GM23338 (cell line): ENCODE measurements at regions not wholly inside any gene's neighbourhood (a gene's known extent, or its start where the extent isn't known, plus 50 kb on each side); places are given as distances from the start of the nearest gene placed in this dataset.

Experiments used
- ATAC-seq: fragments of 200-7000 bp; cut with Tn5 transposase; 3 replicates; pipeline ENCODE4 v1.9.1; 2020
- DNase-seq: peaks from one replicate; pipeline ENCODE4 v3.0.0-alpha.2; 2015; ENCODE audit warnings: low spot score
- H2AFZ ChIP-seq: fragments of 200-600 bp; sonication (generic); 2 replicates; pipeline ENCODE4 v1.8.0; 2016; ENCODE audit warnings: antibody characterized with exemption, mild to moderate bottlenecking, moderate library complexity
- H3F3A ChIP-seq: fragments of 200-600 bp; sonication (generic); replicated peaks from 2 replicates; pipeline ENCODE4 v1.8.0; 2017; ENCODE audit warnings: antibody characterized with exemption, mixed run types, low read depth
- H3K27ac ChIP-seq: fragments of 200-600 bp; sonication (generic); 2 replicates; pipeline ENCODE4 v1.6.1; 2016; ENCODE audit warnings: low read depth
- H3K27me3 ChIP-seq: fragments of 200-600 bp; sonication (generic); 2 replicates; pipeline ENCODE4 v1.8.0; 2016; ENCODE audit warnings: mild to moderate bottlenecking, mixed run types, moderate library complexity; ENCODE audit not compliant: insufficient read depth
- H3K36me3 ChIP-seq: fragments of 200-600 bp; sonication (generic); 2 replicates; pipeline ENCODE4 v1.8.0; 2016; ENCODE audit warnings: mild to moderate bottlenecking; ENCODE audit not compliant: insufficient read depth
- H3K4me1 ChIP-seq: fragments of 200-600 bp; sonication (generic); 2 replicates; pipeline ENCODE4 v1.8.0; 2016; ENCODE audit warnings: mild to moderate bottlenecking, moderate library complexity; ENCODE audit not compliant: insufficient read depth
- H3K4me2 ChIP-seq: fragments of 200-600 bp; sonication (generic); 2 replicates; pipeline ENCODE4 v1.7.1; 2017; ENCODE audit warnings: mixed run types
- H3K4me3 ChIP-seq: fragments of 200-600 bp; sonication (generic); 2 replicates; pipeline ENCODE4 v1.6.1; 2016; ENCODE audit warnings: mixed run types
- H3K79me2 ChIP-seq: fragments of 200-600 bp; sonication (generic); replicated peaks from 2 replicates; pipeline ENCODE4 v1.8.0; 2017; ENCODE audit warnings: mild to moderate bottlenecking; ENCODE audit not compliant: insufficient read depth
- H3K9me2 ChIP-seq: fragments of 200-600 bp; sonication (generic); 2 replicates; pipeline ENCODE4 v1.8.0; 2017; ENCODE audit not compliant: insufficient read depth
- H4K20me1 ChIP-seq: fragments of 200-600 bp; sonication (generic); replicated peaks from 2 replicates; pipeline ENCODE4 v1.8.0; 2017; ENCODE audit warnings: mild to moderate bottlenecking; ENCODE audit not compliant: insufficient read depth
- H3K27ac Mint-ChIP-seq: 2 replicates; pipeline ENCODE4 v1.8.0; 2020; ENCODE audit warnings: inconsistent platforms, mild to moderate bottlenecking, moderate library complexity, mixed read lengths
- H3K27me3 Mint-ChIP-seq: 3 replicates; pipeline ENCODE4 v1.8.0; 2022; ENCODE audit warnings: low read depth, mild to moderate bottlenecking, moderate library complexity, mixed read lengths, inconsistent platforms; ENCODE audit not compliant: insufficient read depth, poor library complexity
- H3K36me3 Mint-ChIP-seq: 3 replicates; pipeline ENCODE4 v1.8.0; 2021; ENCODE audit warnings: low read depth, mild to moderate bottlenecking, inconsistent platforms, moderate library complexity, mixed read lengths
- H3K4me1 Mint-ChIP-seq: 3 replicates; pipeline ENCODE4 v1.8.0; 2020; ENCODE audit warnings: mild to moderate bottlenecking, inconsistent platforms, mixed read lengths
- H3K4me3 Mint-ChIP-seq: 3 replicates; pipeline ENCODE4 v1.8.0; 2021; ENCODE audit warnings: moderate library complexity, mild to moderate bottlenecking, inconsistent platforms, mixed read lengths
- H3K9me3 Mint-ChIP-seq: 3 replicates; pipeline ENCODE4 v1.8.0; 2020; ENCODE audit warnings: moderate library complexity, mild to moderate bottlenecking, inconsistent platforms, mixed read lengths
- EZH2 ChIP-seq: fragments of 200-600 bp; sonication (generic); IDR thresholded peaks from one replicate; pipeline ENCODE4 v1.8.0; 2017; ENCODE audit warnings: antibody characterized with exemption, mild to moderate bottlenecking, low read depth; ENCODE audit not compliant: unreplicated experiment
- EZH2phosphoT487 ChIP-seq: fragments of 200-600 bp; sonication (generic); IDR thresholded peaks from one replicate; pipeline ENCODE4 v1.8.1; 2018; ENCODE audit warnings: antibody characterized with exemption; ENCODE audit not compliant: unreplicated experiment
- JUNB ChIP-seq: IDR thresholded peaks from one replicate; pipeline ENCODE4 v1.6.1; 2016; ENCODE audit warnings: antibody characterized with exemption; ENCODE audit not compliant: unreplicated experiment
- NANOG ChIP-seq: IDR thresholded peaks from 2 replicates; pipeline ENCODE4 v1.6.1; 2016; ENCODE audit warnings: antibody characterized with exemption, borderline replicate concordance
- POLR2AphosphoS5 ChIP-seq: IDR thresholded peaks from 2 replicates; pipeline ENCODE4 v1.6.1; 2016; ENCODE audit warnings: antibody characterized with exemption, low read depth
- STAT1 ChIP-seq: IDR thresholded peaks from one replicate; pipeline ENCODE4 v1.6.1; 2016; ENCODE audit warnings: antibody characterized with exemption; ENCODE audit not compliant: unreplicated experiment
- ZNF114 ChIP-seq: fragments of 250-450 bp; sonication (Bioruptor Pico); IDR thresholded peaks from 2 replicates; pipeline ENCODE4 v1.5.0; 2020; ENCODE audit warnings: mild to moderate bottlenecking, moderate library complexity
- TF ChIP-seq, protein P1 (sequence below): IDR thresholded peaks from 2 replicates; pipeline ENCODE4 v1.6.1; 2016; ENCODE audit warnings: antibody characterized with exemption
- TF ChIP-seq, protein P2 (sequence below), 2 experiments: fragments of 200-600 bp in 1 of 2; sonication (generic) in 1 of 2; conservative IDR thresholded peaks; 2 replicates each; pipeline versions ENCODE4 v1.5.1 to v1.6.1; 2016 to 2017; ENCODE audit warnings: antibody characterized with exemption in 2 of 2, low read depth in 2 of 2, mild to moderate bottlenecking in 2 of 2, moderate library complexity in 1 of 2
- TF ChIP-seq, protein P3 (sequence below): IDR thresholded peaks from one replicate; pipeline ENCODE4 v1.6.1; 2018; ENCODE audit warnings: antibody characterized with exemption; ENCODE audit not compliant: unreplicated experiment

DNA sequence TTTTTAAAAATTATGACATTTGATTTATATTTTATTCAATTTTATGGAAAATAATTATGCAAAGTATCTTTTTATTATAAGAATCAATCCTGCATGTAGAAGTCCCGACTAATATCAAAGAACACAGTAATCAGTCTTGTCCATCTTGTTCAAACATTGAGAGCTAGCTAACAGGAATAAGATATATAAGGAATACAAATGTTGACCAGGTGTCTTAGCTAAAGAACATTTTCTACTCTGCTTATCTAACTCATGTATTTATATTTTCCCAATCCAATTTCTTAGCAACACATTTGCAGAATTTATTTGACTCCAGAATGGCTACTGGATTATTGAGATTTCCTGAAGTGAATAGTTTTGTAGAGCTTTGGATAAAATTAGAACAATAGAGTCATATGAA lies 61.5 kb upstream of the NR3C2 start:
- no peak overlapping the region for H2AFZ ChIP-seq
- Mint-ChIP-seq H3K27me3 (no peaks in the 10 kb centered on the region), H3K4me3 (no peak overlapping the region), H3K4me1 (no peaks in the 10 kb centered on the region), H3K36me3 (no peaks in the 10 kb centered on the region; the same call in 2 of the 3 replicates), H3K9me3 (peaks cover 13% of the 10 kb centered on the region; the same call in 2 of the 3 replicates), H3K27ac (no peak overlapping the region)
- 0 out of 2 replicates have a peak, but pooled peaks cover 3% of the 10 kb centered on the region for H3K9me2 ChIP-seq
- no peaks in the 10 kb centered on the region for H3F3A ChIP-seq
- no peak overlapping the region for H3K27ac ChIP-seq
- H3K4me3 ChIP-seq, result no peak overlapping the region
- no peak for ATAC-seq
- no peaks in the 10 kb centered on the region for H3K36me3 ChIP-seq
- no peak for DNase-seq
- H3K79me2 ChIP-seq, result no peaks in the 10 kb centered on the region
- no peak overlapping the region for H3K4me2 ChIP-seq
- no peak for TF ChIP-seq ZNF114 (CRISPR knock-in tag)
- TF ChIP-seq, protein P1, sequence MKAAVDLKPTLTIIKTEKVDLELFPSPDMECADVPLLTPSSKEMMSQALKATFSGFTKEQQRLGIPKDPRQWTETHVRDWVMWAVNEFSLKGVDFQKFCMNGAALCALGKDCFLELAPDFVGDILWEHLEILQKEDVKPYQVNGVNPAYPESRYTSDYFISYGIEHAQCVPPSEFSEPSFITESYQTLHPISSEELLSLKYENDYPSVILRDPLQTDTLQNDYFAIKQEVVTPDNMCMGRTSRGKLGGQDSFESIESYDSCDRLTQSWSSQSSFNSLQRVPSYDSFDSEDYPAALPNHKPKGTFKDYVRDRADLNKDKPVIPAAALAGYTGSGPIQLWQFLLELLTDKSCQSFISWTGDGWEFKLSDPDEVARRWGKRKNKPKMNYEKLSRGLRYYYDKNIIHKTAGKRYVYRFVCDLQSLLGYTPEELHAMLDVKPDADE, result no peak
- TF ChIP-seq EZH2, result no peak
- TF ChIP-seq NANOG, result no peak
- H4K20me1 ChIP-seq, result no peaks in the 10 kb centered on the region
- H3K4me1 ChIP-seq, result no peaks in the 10 kb centered on the region
- H3K27me3 ChIP-seq, result no peaks in the 10 kb centered on the region

DNA sequence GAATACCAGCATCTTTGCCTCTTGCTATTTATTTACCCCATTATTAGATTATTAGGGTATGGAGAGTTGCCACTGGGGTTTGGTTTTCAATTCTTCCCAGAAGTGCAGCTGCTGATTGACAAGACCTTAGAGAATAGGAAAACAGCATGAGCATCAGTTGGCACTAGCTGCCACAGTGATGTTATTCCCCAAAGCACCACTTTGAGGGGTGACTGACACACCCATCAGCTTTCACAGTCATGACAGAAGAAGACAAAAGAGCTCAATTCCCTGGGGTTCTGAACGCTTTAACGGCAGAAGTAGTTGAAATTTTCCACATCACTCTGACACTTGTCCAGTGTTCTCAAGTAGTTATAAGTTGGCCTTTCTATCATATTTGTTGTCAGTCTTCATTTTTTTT lies 55.0 kb upstream of the NR3C2 start:
- Histone ChIP-seq H2AFZ (no peak overlapping the region), H3F3A (no peaks in the 10 kb centered on the region), H3K27ac (no peak overlapping the region), H3K79me2 (no peaks in the 10 kb centered on the region), H3K4me1 (no peaks in the 10 kb centered on the region), H3K36me3 (no peaks in the 10 kb centered on the region), H3K4me2 (no peak overlapping the region), H4K20me1 (no peaks in the 10 kb centered on the region), H3K27me3 (no peaks in the 10 kb centered on the region), H3K9me2 (0 out of 2 replicates have a peak, but pooled peaks cover 4% of the 10 kb centered on the region), H3K4me3 (no peak overlapping the region)
- ATAC-seq (no peak), DNase-seq (no peak)
- Mint-ChIP-seq H3K4me1 (no peaks in the 10 kb centered on the region), H3K36me3 (no peaks in the 10 kb centered on the region; the same call in 2 of the 3 replicates), H3K27me3 (no peaks in the 10 kb centered on the region), H3K9me3 (peaks cover 2% of the 10 kb centered on the region; the same call in 2 of the 3 replicates), H3K27ac (no peak overlapping the region), H3K4me3 (no peak overlapping the region)
- TF ChIP-seq EZH2phosphoT487 (no peak), POLR2AphosphoS5 (no peak), EZH2 (no peak), STAT1 (no peak), JUNB (no peak)
- TF ChIP-seq, protein P2, sequence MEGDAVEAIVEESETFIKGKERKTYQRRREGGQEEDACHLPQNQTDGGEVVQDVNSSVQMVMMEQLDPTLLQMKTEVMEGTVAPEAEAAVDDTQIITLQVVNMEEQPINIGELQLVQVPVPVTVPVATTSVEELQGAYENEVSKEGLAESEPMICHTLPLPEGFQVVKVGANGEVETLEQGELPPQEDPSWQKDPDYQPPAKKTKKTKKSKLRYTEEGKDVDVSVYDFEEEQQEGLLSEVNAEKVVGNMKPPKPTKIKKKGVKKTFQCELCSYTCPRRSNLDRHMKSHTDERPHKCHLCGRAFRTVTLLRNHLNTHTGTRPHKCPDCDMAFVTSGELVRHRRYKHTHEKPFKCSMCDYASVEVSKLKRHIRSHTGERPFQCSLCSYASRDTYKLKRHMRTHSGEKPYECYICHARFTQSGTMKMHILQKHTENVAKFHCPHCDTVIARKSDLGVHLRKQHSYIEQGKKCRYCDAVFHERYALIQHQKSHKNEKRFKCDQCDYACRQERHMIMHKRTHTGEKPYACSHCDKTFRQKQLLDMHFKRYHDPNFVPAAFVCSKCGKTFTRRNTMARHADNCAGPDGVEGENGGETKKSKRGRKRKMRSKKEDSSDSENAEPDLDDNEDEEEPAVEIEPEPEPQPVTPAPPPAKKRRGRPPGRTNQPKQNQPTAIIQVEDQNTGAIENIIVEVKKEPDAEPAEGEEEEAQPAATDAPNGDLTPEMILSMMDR (conservative IDR thresholded peaks at IDR 0.05; ENCODE audit: low read depth in 2 of 2), result no peak
- TF ChIP-seq, protein P1, result no peak
- TF ChIP-seq, protein P3, sequence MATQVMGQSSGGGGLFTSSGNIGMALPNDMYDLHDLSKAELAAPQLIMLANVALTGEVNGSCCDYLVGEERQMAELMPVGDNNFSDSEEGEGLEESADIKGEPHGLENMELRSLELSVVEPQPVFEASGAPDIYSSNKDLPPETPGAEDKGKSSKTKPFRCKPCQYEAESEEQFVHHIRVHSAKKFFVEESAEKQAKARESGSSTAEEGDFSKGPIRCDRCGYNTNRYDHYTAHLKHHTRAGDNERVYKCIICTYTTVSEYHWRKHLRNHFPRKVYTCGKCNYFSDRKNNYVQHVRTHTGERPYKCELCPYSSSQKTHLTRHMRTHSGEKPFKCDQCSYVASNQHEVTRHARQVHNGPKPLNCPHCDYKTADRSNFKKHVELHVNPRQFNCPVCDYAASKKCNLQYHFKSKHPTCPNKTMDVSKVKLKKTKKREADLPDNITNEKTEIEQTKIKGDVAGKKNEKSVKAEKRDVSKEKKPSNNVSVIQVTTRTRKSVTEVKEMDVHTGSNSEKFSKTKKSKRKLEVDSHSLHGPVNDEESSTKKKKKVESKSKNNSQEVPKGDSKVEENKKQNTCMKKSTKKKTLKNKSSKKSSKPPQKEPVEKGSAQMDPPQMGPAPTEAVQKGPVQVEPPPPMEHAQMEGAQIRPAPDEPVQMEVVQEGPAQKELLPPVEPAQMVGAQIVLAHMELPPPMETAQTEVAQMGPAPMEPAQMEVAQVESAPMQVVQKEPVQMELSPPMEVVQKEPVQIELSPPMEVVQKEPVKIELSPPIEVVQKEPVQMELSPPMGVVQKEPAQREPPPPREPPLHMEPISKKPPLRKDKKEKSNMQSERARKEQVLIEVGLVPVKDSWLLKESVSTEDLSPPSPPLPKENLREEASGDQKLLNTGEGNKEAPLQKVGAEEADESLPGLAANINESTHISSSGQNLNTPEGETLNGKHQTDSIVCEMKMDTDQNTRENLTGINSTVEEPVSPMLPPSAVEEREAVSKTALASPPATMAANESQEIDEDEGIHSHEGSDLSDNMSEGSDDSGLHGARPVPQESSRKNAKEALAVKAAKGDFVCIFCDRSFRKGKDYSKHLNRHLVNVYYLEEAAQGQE, result no peak
